Endodermal cell (in vitro differentiated cells): ENCODE measurements at regions not wholly inside any gene's neighbourhood (a gene's known extent, or its start where the extent isn't known, plus 50 kb on each side); places are given as distances from the start of the nearest gene placed in this dataset.

Experiments
- DNase-seq: peaks from one replicate; pipeline ENCODE4 v3.0.0-alpha.2; 2017
- H3K27ac ChIP-seq: 2 replicates; pipeline ENCODE4 v1.5.1; 2013; ENCODE audit warnings: mild to moderate bottlenecking, low read depth, low read length, moderate library complexity
- H3K27me3 ChIP-seq: 2 replicates; pipeline ENCODE4 v1.6.1; 2013; ENCODE audit warnings: mild to moderate bottlenecking, low read length, moderate library complexity; ENCODE audit not compliant: insufficient read depth, control insufficient read depth, poor library complexity, severe bottlenecking
- H3K36me3 ChIP-seq: 2 replicates; pipeline ENCODE4 v1.7.0; 2013; ENCODE audit warnings: mild to moderate bottlenecking, low read length, moderate library complexity; ENCODE audit not compliant: control insufficient read depth, insufficient read depth
- H3K4me1 ChIP-seq: one replicate; pipeline ENCODE4 v1.7.0; 2013; ENCODE audit warnings: low read length; ENCODE audit not compliant: control insufficient read depth, insufficient read depth
- H3K4me3 ChIP-seq: 2 replicates; pipeline ENCODE4 v1.5.1; 2013; ENCODE audit warnings: mild to moderate bottlenecking, low read length, moderate library complexity
- H3K9ac ChIP-seq: 2 replicates; pipeline ENCODE4 v1.6.1; 2013; ENCODE audit warnings: mild to moderate bottlenecking, low read length, moderate library complexity; ENCODE audit not compliant: poor library complexity, severe bottlenecking; ENCODE audit errors: extremely low read depth
- H3K9me3 ChIP-seq: 2 replicates; pipeline ENCODE4 v1.6.1; 2013; ENCODE audit warnings: mild to moderate bottlenecking, low read length, moderate library complexity; ENCODE audit not compliant: control insufficient read depth
- H3K27ac Mint-ChIP-seq: 2 replicates; pipeline ENCODE4 v1.8.0; 2020; ENCODE audit warnings: mixed read lengths
- H3K27me3 Mint-ChIP-seq: 2 replicates; pipeline ENCODE4 v1.8.0; 2021; ENCODE audit warnings: mild to moderate bottlenecking, mixed read lengths; ENCODE audit not compliant: insufficient read depth
- H3K36me3 Mint-ChIP-seq: 2 replicates; pipeline ENCODE4 v1.8.0; 2020; ENCODE audit warnings: low read depth, mixed read lengths
- H3K4me1 Mint-ChIP-seq: 2 replicates; pipeline ENCODE4 v1.8.0; 2020; ENCODE audit warnings: mixed read lengths
- H3K4me3 Mint-ChIP-seq: 2 replicates; pipeline ENCODE4 v1.8.0; 2020; ENCODE audit warnings: mild to moderate bottlenecking, moderate library complexity, mixed read lengths
- H3K9me3 Mint-ChIP-seq: 2 replicates; pipeline ENCODE4 v1.8.0; 2020; ENCODE audit warnings: mild to moderate bottlenecking, mixed read lengths
- CTCF ChIP-seq: fragments of 200-600 bp; sonication (generic); conservative IDR thresholded peaks from 2 replicates; pipeline ENCODE4 v1.5.0; 2021; ENCODE audit warnings: antibody characterized with exemption, mild to moderate bottlenecking
- WGBS, 2 experiments: methylation state at CpG; one replicate each; pipeline versions ENCODE4 v1.1.5 to v1.1.7; 2013; ENCODE audit warnings: missing lambda C conversion rate in 2 of 2, mixed read lengths in 1 of 2; ENCODE audit not compliant: insufficient coverage in 1 of 2, insufficient read length in 1 of 2; 5-methylcytosine and 5-hydroxymethylcytosine counted together

GRCh38 chr5:84603568-84604185 is 219.0 kb upstream of the EDIL3 start:
- no peak for DNase-seq
- Mint-ChIP-seq H3K27me3 (no peaks in the 10 kb centered on the region), H3K4me3 (no peak overlapping the region), H3K36me3 (no peaks in the 10 kb centered on the region), H3K4me1 (peaks cover 2% of the 10 kb centered on the region), H3K27ac (no peak overlapping the region), H3K9me3 (no peaks in the 10 kb centered on the region)
- H3K27ac ChIP-seq: no peak overlapping the region
- H3K4me3 ChIP-seq: no peak overlapping the region
- no peaks in the 10 kb centered on the region for H3K36me3 ChIP-seq
- WGBS, 2 experiments: 79% methylated on average over 2 of the region's 3 CpGs; no CpG with 5 or more reads in 1 of the 2 experiments
- H3K27me3 ChIP-seq: no peaks in the 10 kb centered on the region
- H3K9me3 ChIP-seq: no peaks in the 10 kb centered on the region
- no peaks in the 10 kb centered on the region for H3K4me1 ChIP-seq
- H3K9ac ChIP-seq: no peak overlapping the region
- TF ChIP-seq CTCF: no peak

- Histone ChIP-seq H3K4me1 (no peaks in the 10 kb centered on the region), H3K36me3 (no peaks in the 10 kb centered on the region), H3K4me3 (no peak overlapping the region), H3K9me3 (no peaks in the 10 kb centered on the region), H3K27ac (no peak overlapping the region), H3K27me3 (no peaks in the 10 kb centered on the region), H3K9ac (no peak overlapping the region)
- Mint-ChIP-seq H3K4me1 (peaks cover 2% of the 10 kb centered on the region), H3K27me3 (no peaks in the 10 kb centered on the region), H3K36me3 (no peaks in the 10 kb centered on the region), H3K27ac (no peak overlapping the region), H3K9me3 (no peaks in the 10 kb centered on the region), H3K4me3 (no peak overlapping the region)
- no peak for TF ChIP-seq CTCF
- no peak for DNase-seq
- WGBS, 2 experiments: 81% methylated on average over 1 of the region's 1 CpG; no CpG with 5 or more reads in 1 of the 2 experiments
Observed at GRCh38 chr5:84602371-84602771, 217.7 kb upstream of the EDIL3 start.

- Mint-ChIP-seq H3K4me1 (peaks cover 2% of the 10 kb centered on the region), H3K4me3 (no peak overlapping the region), H3K27me3 (no peaks in the 10 kb centered on the region), H3K27ac (peak overlapping the region; percentile 1), H3K9me3 (no peaks in the 10 kb centered on the region), H3K36me3 (no peaks in the 10 kb centered on the region)
- no peaks in the 10 kb centered on the region for H3K36me3 ChIP-seq
- TF ChIP-seq CTCF: peak; percentile 18
- no peak overlapping the region for H3K4me3 ChIP-seq
- no peaks in the 10 kb centered on the region for H3K9me3 ChIP-seq
- no peak overlapping the region for H3K9ac ChIP-seq
- WGBS, 2 experiments: 73 to 79% methylated on average over 3 of the region's 3 CpGs
- no peaks in the 10 kb centered on the region for H3K27me3 ChIP-seq
- no peaks in the 10 kb centered on the region for H3K4me1 ChIP-seq
- no peak overlapping the region for H3K27ac ChIP-seq
- peak; percentile 68 for DNase-seq
Observed at GRCh38 chr5:84599964-84600363, 215.3 kb upstream of the EDIL3 start.
